Limb (tissue), 2 donors: ENCODE measurements at regions not wholly inside any gene's neighbourhood (a gene's known extent, or its start where the extent isn't known, plus 50 kb on each side); places are given as distances from the start of the nearest gene placed in this dataset.

Experiments
- DNase-seq, 2 donors: peaks; one replicate each; pipeline ENCODE4 v3.0.0-alpha.2; 2016; ENCODE audit errors: extremely low spot score in 2 of 2

- DNase-seq = no peak
Observed at GRCh38 chr7:127446842-127447241, 54.3 kb upstream of the ZNF800 start.
